NCI-H526 (cell line): ENCODE measurements at regions not wholly inside any gene's neighbourhood (a gene's known extent, or its start where the extent isn't known, plus 50 kb on each side); places are given as distances from the start of the nearest gene placed in this dataset.

Experiments used
- DNase-seq, 2 experiments: peaks; one replicate each; lab custom pipeline; 2025; lab: John Stamatoyannopoulos, UW

GRCh38 chr18:28973324-28973723, 796.4 kb upstream of the CDH2 start:
- no peak for DNase-seq

- DNase-seq = no peak
Measured at GRCh38 chr18:28972333-28972907, 795.5 kb upstream of the CDH2 start.

GRCh38 chr18:28963481-28963880, 786.6 kb upstream of the CDH2 start:
- DNase-seq = no peak

GRCh38 chr18:28961669-28962228, 784.8 kb upstream of the CDH2 start:
- peak; percentile 10 to 52 for DNase-seq

- DNase-seq = no peak
Measured at GRCh38 chr18:28960146-28960545, 783.2 kb upstream of the CDH2 start.

GRCh38 chr18:28952339-28952738, 775.4 kb upstream of the CDH2 start:
- no peak for DNase-seq

GRCh38 chr18:28947900-28948299, 771.0 kb upstream of the CDH2 start:
- DNase-seq = no peak

GRCh38 chr18:28946471-28946870, 769.5 kb upstream of the CDH2 start:
- no peak for DNase-seq

GRCh38 chr18:28922936-28923335, 746.0 kb upstream of the CDH2 start:
- DNase-seq = no peak

GRCh38 chr18:28916456-28916855, 739.5 kb upstream of the CDH2 start:
- no peak for DNase-seq

GRCh38 chr18:28905509-28905908, 728.6 kb upstream of the CDH2 start:
- DNase-seq = no peak

GRCh38 chr18:28904789-28905364, 727.9 kb upstream of the CDH2 start:
- DNase-seq = no peak

- no peak for DNase-seq
Measured at GRCh38 chr18:28903306-28903705, 726.4 kb upstream of the CDH2 start.

GRCh38 chr18:28890791-28891190, 713.9 kb upstream of the CDH2 start:
- no peak for DNase-seq

- no peak for DNase-seq
Measured at GRCh38 chr18:28884304-28884703, 707.4 kb upstream of the CDH2 start.

GRCh38 chr18:28880856-28881255, 703.9 kb upstream of the CDH2 start:
- DNase-seq = no peak

- DNase-seq = no peak
Measured at GRCh38 chr18:28875059-28875458, 698.1 kb upstream of the CDH2 start.

GRCh38 chr18:28863396-28863795, 686.5 kb upstream of the CDH2 start:
- DNase-seq = no peak

GRCh38 chr18:28858248-28858647, 681.3 kb upstream of the CDH2 start:
- no peak for DNase-seq

GRCh38 chr18:28855989-28856388, 679.1 kb upstream of the CDH2 start:
- no peak for DNase-seq

GRCh38 chr18:28855524-28855923, 678.6 kb upstream of the CDH2 start:
- no peak for DNase-seq

GRCh38 chr18:28854964-28855363, 678.0 kb upstream of the CDH2 start:
- no peak for DNase-seq

- no peak for DNase-seq
Measured at GRCh38 chr18:28846958-28847357, 670.0 kb upstream of the CDH2 start.

- no peak for DNase-seq
Measured at GRCh38 chr18:28837100-28837499, 660.2 kb upstream of the CDH2 start.
